ENCODE measurements at regions not wholly inside any gene's neighbourhood (a gene's known extent, or its start where the extent isn't known, plus 50 kb on each side); places are given as distances from the start of the nearest gene placed in this dataset.

DNA sequence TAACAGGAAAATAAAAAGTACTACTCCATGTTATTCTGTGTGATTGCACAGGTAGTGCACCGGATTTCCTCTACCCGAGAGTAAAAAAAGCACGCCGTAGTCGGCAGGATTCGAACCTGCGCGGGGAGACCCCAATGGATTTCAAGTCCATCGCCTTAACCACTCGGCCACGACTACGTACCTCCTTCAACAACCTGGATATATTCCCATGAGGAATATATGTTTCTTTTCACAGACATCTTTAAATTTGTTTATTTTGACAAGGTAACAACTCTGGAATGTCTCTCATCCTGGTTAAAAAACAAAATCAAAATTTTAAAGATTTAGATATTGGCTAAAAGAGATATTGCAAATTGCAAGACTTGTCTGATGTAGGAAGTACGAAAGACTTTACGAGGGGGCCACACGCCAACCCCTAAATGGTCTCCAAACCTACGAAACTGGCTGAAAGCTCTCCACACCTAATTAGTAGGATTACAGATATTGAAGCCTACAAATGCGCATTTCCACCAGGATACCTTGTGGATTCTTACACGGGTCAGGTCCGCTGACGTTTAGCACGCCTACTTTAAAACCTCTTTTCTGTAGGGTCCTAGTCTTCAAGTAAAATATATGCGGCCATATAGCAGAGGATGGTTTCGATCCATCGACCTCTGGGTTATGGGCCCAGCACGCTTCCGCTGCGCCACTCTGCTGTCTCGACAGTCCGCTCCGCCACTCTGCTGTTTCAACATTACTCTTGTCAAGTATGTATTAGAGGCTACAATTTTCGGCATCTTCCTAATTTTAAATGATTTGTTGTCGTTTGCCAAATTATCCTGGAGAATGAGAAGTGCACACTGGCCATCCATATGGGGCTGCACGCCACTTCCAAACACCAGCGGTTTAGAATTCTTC is 52.2 kb upstream of the BTN3A2 start:
- DNase-seq (ENCODE audit: low read depth): peak; percentile 96
